Vagina (tissue), 2 donors: ENCODE measurements at regions not wholly inside any gene's neighbourhood (a gene's known extent, or its start where the extent isn't known, plus 50 kb on each side); places are given as distances from the start of the nearest gene placed in this dataset.

ENCODE experiments used
- POLR2A ChIP-seq, 2 donors: fragments of 450-650 bp; IDR thresholded peaks; one replicate each; pipeline ENCODE4 v1.6.1; 2017; ENCODE audit warnings: antibody characterized with exemption in 2 of 2, mild to moderate bottlenecking in 2 of 2, moderate library complexity in 2 of 2
- POLR2AphosphoS5 ChIP-seq, 2 donors: sonication (generic); formaldehyde crosslinking; IDR thresholded peaks; one replicate each; pipeline ENCODE4 v1.9.0; 2017; ENCODE audit warnings: antibody characterized with exemption in 2 of 2, mild to moderate bottlenecking in 2 of 2, low read depth in 1 of 2; ENCODE audit not compliant: insufficient read depth in 1 of 2
- TF ChIP-seq, protein P1 (sequence below), 3 experiments: fragments of 450-650 bp in 2 of 3; fragments of 200-600 bp in 1 of 3; sonication (generic) in 1 of 3; IDR thresholded peaks; one replicate each; pipeline ENCODE4 v1.5.1; 2017 to 2019; ENCODE audit warnings: antibody characterized with exemption in 3 of 3, mild to moderate bottlenecking in 2 of 3, moderate library complexity in 2 of 3

DNA sequence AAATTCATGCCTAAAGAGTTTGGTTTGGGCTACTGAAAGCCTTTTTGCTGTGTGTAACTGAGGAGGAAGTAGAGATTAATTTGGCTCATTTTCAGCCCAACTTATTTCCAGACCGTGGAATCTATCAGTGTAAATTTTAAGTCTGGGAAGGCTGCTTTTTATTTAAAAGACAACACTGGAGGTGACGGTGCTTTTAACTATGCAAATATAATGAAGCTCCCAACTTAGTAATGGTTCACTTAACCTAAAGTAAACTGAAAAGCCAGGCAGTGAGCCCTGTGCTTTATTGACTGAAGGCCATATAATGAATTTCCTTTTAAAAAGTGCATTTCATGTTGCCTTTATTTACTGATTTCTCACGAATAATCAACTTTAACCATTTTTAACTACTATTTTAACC, 127.2 kb downstream of the NPY start:
- TF ChIP-seq, protein P1, sequence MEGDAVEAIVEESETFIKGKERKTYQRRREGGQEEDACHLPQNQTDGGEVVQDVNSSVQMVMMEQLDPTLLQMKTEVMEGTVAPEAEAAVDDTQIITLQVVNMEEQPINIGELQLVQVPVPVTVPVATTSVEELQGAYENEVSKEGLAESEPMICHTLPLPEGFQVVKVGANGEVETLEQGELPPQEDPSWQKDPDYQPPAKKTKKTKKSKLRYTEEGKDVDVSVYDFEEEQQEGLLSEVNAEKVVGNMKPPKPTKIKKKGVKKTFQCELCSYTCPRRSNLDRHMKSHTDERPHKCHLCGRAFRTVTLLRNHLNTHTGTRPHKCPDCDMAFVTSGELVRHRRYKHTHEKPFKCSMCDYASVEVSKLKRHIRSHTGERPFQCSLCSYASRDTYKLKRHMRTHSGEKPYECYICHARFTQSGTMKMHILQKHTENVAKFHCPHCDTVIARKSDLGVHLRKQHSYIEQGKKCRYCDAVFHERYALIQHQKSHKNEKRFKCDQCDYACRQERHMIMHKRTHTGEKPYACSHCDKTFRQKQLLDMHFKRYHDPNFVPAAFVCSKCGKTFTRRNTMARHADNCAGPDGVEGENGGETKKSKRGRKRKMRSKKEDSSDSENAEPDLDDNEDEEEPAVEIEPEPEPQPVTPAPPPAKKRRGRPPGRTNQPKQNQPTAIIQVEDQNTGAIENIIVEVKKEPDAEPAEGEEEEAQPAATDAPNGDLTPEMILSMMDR (IDR thresholded peaks at IDR 0.05), result no peak
- TF ChIP-seq POLR2A (IDR thresholded peaks at IDR 0.05) (no peak), POLR2AphosphoS5 (IDR thresholded peaks at IDR 0.05; ENCODE audit: insufficient read depth in 1 of 2, low read depth in 1 of 2) (no peak)
